HEK293 (cell line): ENCODE measurements at regions not wholly inside any gene's neighbourhood (a gene's known extent, or its start where the extent isn't known, plus 50 kb on each side); places are given as distances from the start of the nearest gene placed in this dataset.

Experiments used
- CTCF ChIP-seq: fragments of 450-650 bp; formaldehyde crosslinking; IDR thresholded peaks from 2 replicates; pipeline ENCODE4 v1.5.1; 2016; ENCODE audit warnings: missing biosample characterization, missing genetic modification characterization
- REST ChIP-seq: fragments of 450-650 bp; formaldehyde crosslinking; IDR thresholded peaks from 2 replicates; pipeline ENCODE4 v1.5.1; 2016; ENCODE audit warnings: missing biosample characterization, missing genetic modification characterization
- SP2 ChIP-seq: fragments of 450-650 bp; formaldehyde crosslinking; IDR thresholded peaks from 2 replicates; pipeline ENCODE4 v1.5.1; 2016; ENCODE audit warnings: missing biosample characterization, missing genetic modification characterization
- ZBTB7A ChIP-seq: fragments of 450-650 bp; formaldehyde crosslinking; IDR thresholded peaks from 2 replicates; pipeline ENCODE4 v1.5.1; 2016; ENCODE audit warnings: low read depth, missing biosample characterization, missing genetic modification characterization
- ZNF148 ChIP-seq: fragments of 450-650 bp; formaldehyde crosslinking; IDR thresholded peaks from 2 replicates; pipeline ENCODE4 v1.5.0; 2017; ENCODE audit warnings: missing biosample characterization, missing genetic modification characterization, borderline replicate concordance

GRCh38 chr1:212513586-212513985, 80.9 kb downstream of the NENF start:
- TF ChIP-seq SP2 (tag by site-specific recombination) = no peak
- no peak for TF ChIP-seq REST (tag by site-specific recombination)
- TF ChIP-seq CTCF (tag by site-specific recombination) = no peak
- TF ChIP-seq ZNF148 (tag by site-specific recombination) = no peak
- TF ChIP-seq ZBTB7A (tag by site-specific recombination) = no peak
